Right lobe of liver (tissue), 6 donors: ENCODE measurements at regions not wholly inside any gene's neighbourhood (a gene's known extent, or its start where the extent isn't known, plus 50 kb on each side); places are given as distances from the start of the nearest gene placed in this dataset.

Source experiments
- ATAC-seq, 4 donors: fragments of 200-7000 bp; cut with Tn5 transposase; one replicate each; pipeline ENCODE4 v1.9.1; 2020; ENCODE audit warnings: mild to moderate bottlenecking in 4 of 4, moderate library complexity in 4 of 4
- DNase-seq, 3 donors: peaks; one replicate each; pipeline ENCODE4 v3.0.0-alpha.2; 2020
- H3K27ac ChIP-seq, 3 donors: fragments of 200-600 bp; one replicate each; pipeline ENCODE4 v1.8.0; 2022
- H3K27me3 ChIP-seq, 2 donors: fragments of 200-600 bp; one replicate each; pipeline ENCODE4 v1.8.0; 2022
- H3K36me3 ChIP-seq, 4 donors: fragments of 200-600 bp; sonication (generic) in 1 of 4; one replicate each; pipeline versions ENCODE4 v1.5.1 to v1.8.0; 2017 to 2022; ENCODE audit warnings: control low read depth in 1 of 4
- H3K4me1 ChIP-seq, 4 donors: fragments of 200-600 bp; sonication (generic) in 1 of 4; one replicate each; pipeline versions ENCODE4 v1.5.1 to v1.8.0; 2017 to 2022; ENCODE audit warnings: control low read depth in 1 of 4
- H3K4me3 ChIP-seq, 3 donors: fragments of 200-600 bp; one replicate each; pipeline ENCODE4 v1.8.0; 2022
- H3K9me3 ChIP-seq, 4 donors: fragments of 200-600 bp; sonication (generic) in 1 of 4; one replicate each; pipeline versions ENCODE4 v1.5.1 to v1.8.0; 2017 to 2022; ENCODE audit warnings: control low read depth in 1 of 4
- POLR2A ChIP-seq: fragments of 450-650 bp; IDR thresholded peaks from one replicate; pipeline ENCODE4 v1.6.1; 2017; ENCODE audit warnings: antibody characterized with exemption, mild to moderate bottlenecking
- WGBS: methylation state at CpG from one replicate; pipeline ENCODE4 v1.1.6; 2018; ENCODE audit warnings: low coverage, low lambda C conversion rate; ENCODE audit not compliant: insufficient coverage; ENCODE audit errors: missing lambda C conversion rate; 5-methylcytosine and 5-hydroxymethylcytosine counted together
- intact Hi-C, 2 donors: fragments of 100-400 bp; cut with DNase I; formaldehyde crosslinking; loops; one replicate each; pipeline versions ENCODE4 v1.11.2 to v1.14.1; 2022
- TF ChIP-seq, protein P1 (sequence below), 4 donors: fragments of 200-600 bp in 3 of 4; fragments of 450-650 bp in 1 of 4; IDR thresholded peaks; one replicate each; pipeline versions ENCODE4 v1.5.1 to v1.8.0; 2016 to 2022; ENCODE audit warnings: antibody characterized with exemption in 4 of 4, mild to moderate bottlenecking in 2 of 4
- donor health status: DM: no; HTN: yes; CAD: no.
- donor health status: DM: no; HTN: no; CAD: no.
- donor health status: DM: no; HTN: no; CAD: no.
- donor health status: DM: no; HTN: yes; CAD: no.
- donor health status: DM: no; HTN: yes; CAD: no.

DNA sequence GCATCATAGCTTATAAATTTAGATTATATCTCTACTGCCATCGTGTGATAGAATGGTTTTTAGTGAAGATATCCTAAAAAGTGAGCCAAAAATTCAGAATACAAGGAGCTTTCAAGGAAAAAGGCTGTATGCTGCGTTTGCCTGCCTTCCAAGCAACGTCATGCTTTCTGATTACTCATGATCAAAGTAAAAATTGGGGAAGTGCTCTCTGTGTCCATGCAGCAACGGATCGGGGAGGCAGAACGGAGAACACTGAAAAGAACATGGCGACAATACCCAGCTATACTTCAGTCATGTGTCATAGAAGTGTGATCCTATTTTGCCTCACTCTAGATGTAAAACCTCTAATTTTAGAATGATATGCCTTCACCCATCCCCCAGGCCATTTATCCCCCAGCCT lies 185.7 kb downstream of the SUCLG1 start:
- Histone ChIP-seq H3K36me3 (no peaks in the 10 kb centered on the region), H3K27ac (no peak overlapping the region), H3K4me3 (no peak overlapping the region), H3K9me3 (no peaks in the 10 kb centered on the region), H3K4me1 (no peaks in the 10 kb centered on the region), H3K27me3 (no peaks in the 10 kb centered on the region)
- TF ChIP-seq, protein P1, sequence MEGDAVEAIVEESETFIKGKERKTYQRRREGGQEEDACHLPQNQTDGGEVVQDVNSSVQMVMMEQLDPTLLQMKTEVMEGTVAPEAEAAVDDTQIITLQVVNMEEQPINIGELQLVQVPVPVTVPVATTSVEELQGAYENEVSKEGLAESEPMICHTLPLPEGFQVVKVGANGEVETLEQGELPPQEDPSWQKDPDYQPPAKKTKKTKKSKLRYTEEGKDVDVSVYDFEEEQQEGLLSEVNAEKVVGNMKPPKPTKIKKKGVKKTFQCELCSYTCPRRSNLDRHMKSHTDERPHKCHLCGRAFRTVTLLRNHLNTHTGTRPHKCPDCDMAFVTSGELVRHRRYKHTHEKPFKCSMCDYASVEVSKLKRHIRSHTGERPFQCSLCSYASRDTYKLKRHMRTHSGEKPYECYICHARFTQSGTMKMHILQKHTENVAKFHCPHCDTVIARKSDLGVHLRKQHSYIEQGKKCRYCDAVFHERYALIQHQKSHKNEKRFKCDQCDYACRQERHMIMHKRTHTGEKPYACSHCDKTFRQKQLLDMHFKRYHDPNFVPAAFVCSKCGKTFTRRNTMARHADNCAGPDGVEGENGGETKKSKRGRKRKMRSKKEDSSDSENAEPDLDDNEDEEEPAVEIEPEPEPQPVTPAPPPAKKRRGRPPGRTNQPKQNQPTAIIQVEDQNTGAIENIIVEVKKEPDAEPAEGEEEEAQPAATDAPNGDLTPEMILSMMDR (IDR thresholded peaks at IDR 0.05), result no peak
- TF ChIP-seq POLR2A, result no peak
- intact Hi-C loops, result no loop called here
- ATAC-seq (no peak), DNase-seq (no peak)
- WGBS, result 73% methylated on average over 7 of the region's 7 CpGs

DNA sequence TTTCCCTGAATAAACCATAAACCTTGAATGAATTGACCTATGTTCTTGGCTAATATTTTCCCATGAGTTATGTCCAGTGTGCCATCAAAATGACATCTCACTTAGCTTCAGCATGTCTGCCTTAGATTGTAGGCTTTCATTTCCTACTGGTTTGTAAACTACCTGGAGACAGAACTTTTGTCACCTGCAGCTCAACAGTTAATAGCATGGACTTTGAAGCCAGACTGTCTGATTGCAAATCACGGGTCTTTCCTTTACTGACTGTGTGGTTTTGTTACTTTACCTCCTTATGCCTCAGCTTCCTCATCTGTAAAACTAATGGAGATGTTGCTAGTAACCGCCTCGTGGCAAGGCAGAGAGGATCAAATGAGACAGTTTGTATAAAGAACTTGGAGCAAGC lies 187.1 kb downstream of the SUCLG1 start:
- H3K27ac ChIP-seq, result no peak overlapping the region
- no peak for TF ChIP-seq POLR2A
- TF ChIP-seq, protein P1 (IDR thresholded peaks at IDR 0.05), result no peak
- ATAC-seq (no peak), DNase-seq (no peak)
- 50% methylated on average over 3 of the region's 3 CpGs for WGBS
- H3K27me3 ChIP-seq, result no peaks in the 10 kb centered on the region
- H3K4me1 ChIP-seq, result no peaks in the 10 kb centered on the region
- no peak overlapping the region for H3K4me3 ChIP-seq
- H3K36me3 ChIP-seq, result no peaks in the 10 kb centered on the region
- intact Hi-C loops, result no loop called here
- H3K9me3 ChIP-seq, result no peaks in the 10 kb centered on the region

DNA sequence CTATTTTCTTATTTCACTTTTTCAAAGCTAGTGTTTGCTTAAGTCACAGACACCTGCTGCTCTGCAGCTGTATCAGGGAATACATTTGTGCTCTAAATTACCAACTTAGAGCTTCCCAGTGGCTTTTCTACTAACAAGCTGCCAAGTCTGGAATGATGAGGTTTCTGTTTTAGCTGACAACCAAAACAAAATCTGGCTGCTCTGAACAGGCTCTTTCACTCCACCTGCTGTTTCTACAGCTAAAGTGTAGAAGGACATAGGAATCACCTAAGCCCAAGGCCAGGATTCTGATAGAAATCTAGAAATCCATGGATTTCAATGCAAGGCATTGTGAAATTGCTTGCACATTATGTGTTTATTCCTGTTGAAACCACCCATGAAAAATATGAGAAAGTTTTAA lies 201.2 kb downstream of the SUCLG1 start:
- intact Hi-C loops, result no loop called here
- Histone ChIP-seq H3K36me3 (no peaks in the 10 kb centered on the region), H3K27me3 (no peaks in the 10 kb centered on the region), H3K27ac (no peak overlapping the region), H3K4me3 (no peak overlapping the region), H3K9me3 (no peaks in the 10 kb centered on the region), H3K4me1 (no peaks in the 10 kb centered on the region)
- TF ChIP-seq POLR2A, result no peak
- TF ChIP-seq, protein P1 (IDR thresholded peaks at IDR 0.05), result peak in 1 of 4 donors; percentile 32
- DNase-seq, result no peak
- ATAC-seq, result peak in 2 of 4 donors; percentile 40 to 74

DNA sequence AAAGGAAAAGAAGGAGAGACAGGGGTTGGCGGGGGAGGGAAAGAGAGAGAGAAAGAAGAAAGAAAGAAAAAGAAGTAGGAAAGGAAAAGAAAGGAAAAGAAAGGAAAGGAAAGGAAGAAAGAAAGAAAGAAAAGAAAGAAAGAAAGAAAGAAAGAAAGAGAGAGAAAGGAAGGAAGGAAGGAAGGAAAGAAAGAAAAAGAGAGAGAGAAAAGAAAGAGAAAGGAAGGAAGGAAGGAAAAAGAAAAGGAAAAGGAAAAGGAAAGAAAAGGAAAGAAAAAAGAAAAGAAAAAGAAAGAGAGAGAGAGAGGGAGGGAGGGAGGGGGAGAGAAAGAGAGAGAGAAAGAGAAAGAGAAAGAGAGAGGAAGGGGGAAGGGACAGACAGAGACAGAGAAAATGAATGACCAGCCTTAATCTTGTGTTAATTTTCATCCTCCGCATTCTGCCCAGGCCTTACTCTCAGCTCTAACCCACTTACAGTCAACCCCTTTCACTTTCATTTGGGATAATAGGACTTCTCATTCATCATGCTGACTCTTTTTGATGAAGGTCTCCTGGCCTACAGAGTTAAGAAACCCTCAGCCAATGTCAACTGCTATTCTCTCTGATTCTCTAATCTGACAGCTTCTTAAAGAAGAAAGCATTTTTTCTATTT lies 207.3 kb downstream of the SUCLG1 start:
- Histone ChIP-seq H3K27me3 (no peaks in the 10 kb centered on the region), H3K4me1 (no peaks in the 10 kb centered on the region), H3K9me3 (no peaks in the 10 kb centered on the region), H3K4me3 (no peak overlapping the region), H3K36me3 (no peaks in the 10 kb centered on the region), H3K27ac (no peak overlapping the region)
- no peak for TF ChIP-seq POLR2A
- TF ChIP-seq, protein P1 (IDR thresholded peaks at IDR 0.05), result no peak
- intact Hi-C loops, result no loop called here
- ATAC-seq (no peak), DNase-seq (no peak)
- 89% methylated on average over 2 of the region's 2 CpGs for WGBS

DNA sequence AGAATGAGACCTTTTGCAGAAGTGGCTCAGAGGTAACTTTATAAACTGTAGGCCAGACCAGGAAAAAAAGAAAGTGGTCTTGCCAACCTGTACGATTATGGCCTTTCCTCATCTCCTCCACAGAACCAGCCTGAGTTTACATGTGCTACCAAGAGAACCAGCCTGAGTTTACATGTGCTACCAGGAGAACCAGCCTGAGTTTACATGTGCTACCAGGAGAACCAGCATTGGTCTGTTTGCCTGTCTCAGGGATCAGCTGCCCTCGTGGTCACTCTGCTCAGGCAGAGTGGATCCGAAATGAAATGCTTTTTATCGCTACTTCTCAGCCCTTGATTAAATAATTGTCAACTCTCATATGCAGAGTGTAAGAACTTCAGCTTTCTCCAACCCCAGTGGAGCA lies 209.9 kb downstream of the SUCLG1 start:
- no peak for TF ChIP-seq POLR2A
- TF ChIP-seq, protein P1 (IDR thresholded peaks at IDR 0.05), result no peak
- Histone ChIP-seq H3K27ac (no peak overlapping the region), H3K36me3 (no peaks in the 10 kb centered on the region), H3K4me1 (no peaks in the 10 kb centered on the region), H3K27me3 (no peaks in the 10 kb centered on the region), H3K4me3 (no peak overlapping the region), H3K9me3 (no peaks in the 10 kb centered on the region)
- DNase-seq (no peak), ATAC-seq (no peak)
- intact Hi-C loops, result no loop called here
- WGBS, result 69% methylated on average over 2 of the region's 4 CpGs
